Thymus (tissue), 11 donors: ENCODE measurements at regions not wholly inside any gene's neighbourhood (a gene's known extent, or its start where the extent isn't known, plus 50 kb on each side); places are given as distances from the start of the nearest gene placed in this dataset.

Experiments
- DNase-seq, 9 donors: peaks; one replicate each; pipeline ENCODE4 v3.0.0-alpha.2; 2013; ENCODE audit warnings: low spot score in 9 of 9, low read depth in 6 of 9, missing footprints in 1 of 9
- H3K27ac ChIP-seq, 2 donors: one replicate each; pipeline ENCODE4 v1.5.1; 2013; ENCODE audit warnings: control low read depth in 1 of 2, low read depth in 1 of 2, low read length in 1 of 2, mild to moderate bottlenecking in 1 of 2, moderate library complexity in 1 of 2
- H3K27me3 ChIP-seq, 2 donors: one replicate each; pipeline ENCODE4 v1.5.1; 2013; ENCODE audit warnings: low read length in 1 of 2; ENCODE audit not compliant: control insufficient read depth in 2 of 2, insufficient read depth in 1 of 2
- H3K36me3 ChIP-seq, 2 donors: one replicate each; pipeline ENCODE4 v1.5.1; 2013; ENCODE audit warnings: low read length in 1 of 2, mild to moderate bottlenecking in 1 of 2, moderate library complexity in 1 of 2; ENCODE audit not compliant: control insufficient read depth in 2 of 2, insufficient read depth in 2 of 2
- H3K4me1 ChIP-seq, 2 donors: one replicate each; pipeline ENCODE4 v1.5.1; 2013; ENCODE audit warnings: low read length in 2 of 2; ENCODE audit not compliant: control insufficient read depth in 2 of 2, insufficient read depth in 2 of 2
- H3K4me3 ChIP-seq, 2 donors: one replicate each; pipeline ENCODE4 v1.5.1; 2013; ENCODE audit warnings: low read length in 2 of 2, control low read depth in 1 of 2, mild to moderate bottlenecking in 1 of 2
- H3K9me3 ChIP-seq, 2 donors: one replicate each; pipeline ENCODE4 v1.5.1; 2013; ENCODE audit warnings: low read length in 1 of 2, mild to moderate bottlenecking in 1 of 2; ENCODE audit not compliant: control insufficient read depth in 2 of 2, insufficient read depth in 1 of 2
- WGBS: extraction: QIAGEN DNeasy Blood & Tissue Kit; methylation state at CpG from one replicate; pipeline ENCODE4 v1.1.7; 2013; 5-methylcytosine and 5-hydroxymethylcytosine counted together
- donor health status: healthy.

DNA sequence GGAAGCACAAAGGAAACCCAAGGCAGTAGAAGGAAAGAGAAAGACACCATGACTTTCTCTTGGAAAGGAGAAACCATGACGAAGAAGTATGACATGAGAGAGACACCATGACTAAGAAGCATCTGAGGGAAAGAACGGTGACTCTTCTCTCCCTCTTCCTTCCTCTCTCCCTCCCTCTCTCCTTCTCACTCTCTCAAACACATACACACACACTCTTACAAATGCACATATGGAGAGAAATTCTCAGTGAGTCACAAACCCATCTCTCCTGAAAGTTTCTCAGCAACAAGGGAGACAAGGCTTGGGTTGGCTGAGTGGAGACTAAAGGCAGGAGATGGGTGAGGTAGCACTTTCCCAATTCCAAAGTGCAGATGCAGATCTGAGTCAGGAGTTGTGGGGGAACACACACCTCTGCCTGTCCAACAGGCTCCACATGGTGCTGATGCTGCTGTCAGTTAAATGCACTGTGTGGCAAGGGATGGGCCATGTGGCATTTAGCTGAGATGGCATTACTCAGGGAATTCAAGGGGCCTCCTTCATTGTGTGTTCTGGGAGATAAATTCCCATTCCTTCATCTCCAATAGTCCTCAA, 336.7 kb upstream of the C16orf82 start:
- no peak overlapping the region for H3K4me3 ChIP-seq
- no peaks in the 10 kb centered on the region for H3K9me3 ChIP-seq
- 80% methylated on average over 2 of the region's 2 CpGs for WGBS
- H3K36me3 ChIP-seq: no peaks in the 10 kb centered on the region
- H3K4me1 ChIP-seq: no peaks in the 10 kb centered on the region
- H3K27ac ChIP-seq: no peak overlapping the region
- H3K27me3 ChIP-seq: no peaks in the 10 kb centered on the region
- no peak for DNase-seq

DNA sequence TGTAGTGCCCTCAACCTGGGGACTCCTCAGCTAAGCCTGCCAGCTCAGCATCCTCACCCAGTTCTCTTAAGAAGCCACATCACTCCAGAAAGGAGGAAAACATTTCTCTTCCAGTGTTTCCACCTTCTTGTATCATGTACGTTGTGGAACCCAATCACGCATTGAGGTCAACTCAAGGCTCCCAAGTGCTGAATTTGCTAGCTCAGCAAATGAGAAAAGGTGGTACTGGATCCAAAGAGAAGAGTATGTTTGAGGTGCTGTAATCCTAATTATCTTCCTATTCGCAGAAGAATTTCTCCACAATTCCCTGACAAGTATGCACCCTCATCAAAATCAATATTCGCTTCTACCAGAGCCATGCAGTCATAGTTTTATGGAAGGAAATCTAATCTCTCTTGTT, 335.0 kb upstream of the C16orf82 start:
- WGBS: 96% methylated on average over 4 of the region's 4 CpGs
- H3K36me3 ChIP-seq: no peaks in the 10 kb centered on the region
- H3K9me3 ChIP-seq: no peaks in the 10 kb centered on the region
- DNase-seq: no peak
- no peak overlapping the region for H3K27ac ChIP-seq
- H3K4me1 ChIP-seq: no peaks in the 10 kb centered on the region
- no peaks in the 10 kb centered on the region for H3K27me3 ChIP-seq
- H3K4me3 ChIP-seq: no peak overlapping the region

DNA sequence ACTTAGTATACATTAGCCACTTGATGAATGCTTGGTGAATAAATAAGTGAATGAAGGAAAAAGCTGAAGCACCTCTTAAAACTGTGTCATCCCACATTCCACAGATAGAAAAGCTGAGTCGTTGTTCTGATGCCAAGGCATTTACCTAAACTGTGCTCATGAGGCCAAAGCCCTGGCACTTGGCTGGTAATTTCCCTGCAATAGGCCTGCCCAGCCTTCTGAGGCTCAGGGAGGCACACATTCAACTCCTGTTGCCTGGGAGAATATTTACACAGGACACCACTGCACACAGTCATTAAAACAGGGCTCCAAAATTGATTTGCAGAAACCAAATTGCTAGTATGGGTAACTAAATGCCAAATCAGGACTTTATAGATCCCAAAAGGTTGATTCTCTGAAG, 333.0 kb upstream of the C16orf82 start:
- no peak overlapping the region for H3K27ac ChIP-seq
- H3K4me1 ChIP-seq: no peaks in the 10 kb centered on the region
- no peak overlapping the region for H3K4me3 ChIP-seq
- WGBS: 84% methylated on average over 1 of the region's 1 CpG
- no peak for DNase-seq
- no peaks in the 10 kb centered on the region for H3K9me3 ChIP-seq
- no peaks in the 10 kb centered on the region for H3K36me3 ChIP-seq
- no peaks in the 10 kb centered on the region for H3K27me3 ChIP-seq

DNA sequence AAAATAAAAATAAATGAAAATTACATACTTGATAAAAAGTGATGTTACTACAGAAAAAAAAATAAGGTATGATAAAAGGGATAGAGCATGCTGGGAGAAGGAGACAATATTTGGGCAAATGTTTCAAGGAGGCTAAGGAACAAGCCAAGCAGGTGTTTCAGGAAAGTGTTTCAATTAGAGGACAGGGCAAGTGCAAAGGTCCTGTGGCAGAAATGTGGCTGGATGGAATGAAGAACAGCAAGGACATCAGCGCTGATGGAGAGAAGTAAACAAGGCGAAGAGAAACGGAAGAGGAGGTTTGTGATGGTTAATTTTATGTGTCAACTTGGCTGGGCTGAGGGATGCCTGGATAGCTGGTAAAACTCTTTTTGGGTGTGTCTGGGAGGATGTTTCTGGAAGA, 331.2 kb upstream of the C16orf82 start:
- Histone ChIP-seq H3K36me3 (no peaks in the 10 kb centered on the region), H3K4me1 (no peaks in the 10 kb centered on the region), H3K27ac (no peak overlapping the region), H3K4me3 (no peak overlapping the region), H3K9me3 (no peaks in the 10 kb centered on the region), H3K27me3 (no peaks in the 10 kb centered on the region)
- no peak for DNase-seq
- 97% methylated on average over 3 of the region's 3 CpGs for WGBS

DNA sequence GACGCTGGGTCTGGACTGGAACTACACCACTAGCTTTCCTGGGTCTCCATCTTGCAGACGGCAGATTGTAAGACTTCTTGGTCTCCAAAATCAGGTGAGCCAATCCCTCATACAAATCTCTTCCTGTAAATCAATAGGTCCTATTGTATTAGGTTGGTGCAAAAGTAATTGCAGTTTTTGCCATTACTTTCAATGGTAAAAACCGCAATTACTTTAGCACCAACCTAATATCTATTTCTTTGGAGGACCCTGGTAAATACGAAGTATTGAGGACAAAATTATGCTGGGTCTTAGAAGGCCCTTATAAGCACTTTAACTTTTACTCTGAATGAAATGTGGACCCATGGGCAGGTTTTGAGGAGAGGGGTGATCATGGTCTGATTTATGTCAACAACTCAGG, 330.6 kb upstream of the C16orf82 start:
- Histone ChIP-seq H3K4me1 (no peaks in the 10 kb centered on the region), H3K27me3 (no peaks in the 10 kb centered on the region), H3K36me3 (no peaks in the 10 kb centered on the region), H3K4me3 (no peak overlapping the region), H3K9me3 (no peaks in the 10 kb centered on the region), H3K27ac (no peak overlapping the region)
- no peak for DNase-seq
- WGBS: 92% methylated on average over 4 of the region's 4 CpGs

DNA sequence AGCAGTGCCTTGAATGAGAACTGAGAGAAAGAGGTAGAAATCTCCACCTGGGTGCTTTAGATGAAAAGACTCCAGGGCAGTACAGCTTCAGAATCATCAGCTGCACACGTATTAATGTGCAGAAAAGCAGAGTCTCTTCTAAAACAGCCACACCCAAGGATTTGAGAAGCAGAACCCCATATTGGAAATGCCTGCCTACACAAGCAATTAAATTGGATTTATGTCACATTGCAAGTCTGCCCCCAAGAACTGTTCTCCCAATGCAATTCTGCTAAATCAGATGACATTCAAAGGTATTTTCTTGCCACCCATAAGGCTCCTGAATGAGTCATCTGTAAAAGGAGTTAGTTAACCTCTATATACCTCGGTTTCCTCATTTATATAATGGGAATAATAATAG, 326.0 kb upstream of the C16orf82 start:
- Histone ChIP-seq H3K27ac (no peak overlapping the region), H3K4me1 (no peaks in the 10 kb centered on the region), H3K4me3 (no peak overlapping the region), H3K36me3 (no peaks in the 10 kb centered on the region), H3K27me3 (no peaks in the 10 kb centered on the region), H3K9me3 (no peaks in the 10 kb centered on the region)
- no peak for DNase-seq
- 82% methylated on average over 2 of the region's 2 CpGs for WGBS

DNA sequence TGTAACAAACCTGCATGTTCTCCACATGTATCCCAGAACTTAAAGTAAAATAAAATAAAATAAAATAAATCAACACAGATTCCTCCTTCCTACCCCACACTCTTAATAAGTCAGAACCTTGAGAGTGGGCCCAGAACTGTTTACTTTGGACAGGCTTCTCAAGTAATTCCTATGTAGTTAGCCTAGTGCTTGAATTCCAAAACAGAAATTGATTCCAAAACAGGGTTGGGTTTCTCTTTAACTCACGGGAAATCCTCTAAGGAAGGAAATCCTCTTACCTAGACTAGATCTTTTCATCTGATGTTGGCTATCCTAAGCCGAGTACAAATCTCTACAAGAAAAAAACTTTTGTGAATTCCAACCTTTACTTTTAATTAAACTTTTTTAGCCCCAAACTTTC, 324.7 kb upstream of the C16orf82 start:
- H3K36me3 ChIP-seq: no peaks in the 10 kb centered on the region
- no peaks in the 10 kb centered on the region for H3K27me3 ChIP-seq
- DNase-seq: no peak
- no peaks in the 10 kb centered on the region for H3K4me1 ChIP-seq
- WGBS: 35% methylated on average over 2 of the region's 2 CpGs
- no peak overlapping the region for H3K27ac ChIP-seq
- no peak overlapping the region for H3K4me3 ChIP-seq
- no peaks in the 10 kb centered on the region for H3K9me3 ChIP-seq

DNA sequence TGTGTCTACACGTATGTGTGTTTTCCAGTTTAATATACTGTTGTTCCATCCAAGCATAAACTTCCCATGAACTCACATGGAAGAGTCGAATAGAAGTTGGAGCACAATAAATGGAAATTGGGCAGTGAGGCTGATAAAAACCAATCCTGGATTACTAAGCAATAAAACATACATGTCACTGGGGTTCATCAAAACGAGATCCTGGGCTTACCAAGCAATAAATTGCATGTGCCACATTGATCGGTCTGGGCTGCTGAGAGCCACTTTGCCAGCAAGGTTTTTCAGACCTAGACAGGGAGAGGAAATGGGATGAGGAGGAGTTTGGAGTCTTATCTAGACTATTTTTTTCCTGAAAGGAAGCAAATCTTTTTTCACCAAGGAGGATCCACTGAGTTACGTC, 322.3 kb upstream of the C16orf82 start:
- DNase-seq: no peak
- Histone ChIP-seq H3K36me3 (no peaks in the 10 kb centered on the region), H3K4me1 (no peaks in the 10 kb centered on the region), H3K27me3 (no peaks in the 10 kb centered on the region), H3K27ac (no peak overlapping the region), H3K4me3 (no peak overlapping the region), H3K9me3 (no peaks in the 10 kb centered on the region)
- WGBS: 53% methylated on average over 5 of the region's 5 CpGs

DNA sequence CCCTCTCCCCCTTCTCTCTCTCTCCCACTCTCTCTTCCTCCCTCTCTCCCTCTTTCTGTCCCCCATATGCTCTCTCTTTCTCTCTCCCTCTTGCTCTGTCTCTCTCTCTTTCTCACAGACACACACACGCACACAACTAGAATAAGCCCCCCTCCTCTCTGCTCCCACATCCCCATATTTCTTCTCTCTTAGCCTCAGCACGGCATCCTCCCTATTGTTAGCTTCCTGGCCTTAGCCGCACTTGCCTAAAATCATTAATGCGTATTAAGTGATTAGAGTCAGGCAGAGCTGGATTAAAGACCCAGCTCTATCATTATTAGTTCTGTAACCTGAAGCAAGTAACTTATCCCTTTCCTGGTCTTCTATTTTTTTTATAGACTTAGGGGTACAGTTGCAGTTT, 319.0 kb upstream of the C16orf82 start:
- no peak overlapping the region for H3K27ac ChIP-seq
- no peaks in the 10 kb centered on the region for H3K4me1 ChIP-seq
- 42% methylated on average over 4 of the region's 4 CpGs for WGBS
- H3K27me3 ChIP-seq: no peaks in the 10 kb centered on the region
- no peak overlapping the region for H3K4me3 ChIP-seq
- no peak for DNase-seq
- no peaks in the 10 kb centered on the region for H3K36me3 ChIP-seq
- no peaks in the 10 kb centered on the region for H3K9me3 ChIP-seq

DNA sequence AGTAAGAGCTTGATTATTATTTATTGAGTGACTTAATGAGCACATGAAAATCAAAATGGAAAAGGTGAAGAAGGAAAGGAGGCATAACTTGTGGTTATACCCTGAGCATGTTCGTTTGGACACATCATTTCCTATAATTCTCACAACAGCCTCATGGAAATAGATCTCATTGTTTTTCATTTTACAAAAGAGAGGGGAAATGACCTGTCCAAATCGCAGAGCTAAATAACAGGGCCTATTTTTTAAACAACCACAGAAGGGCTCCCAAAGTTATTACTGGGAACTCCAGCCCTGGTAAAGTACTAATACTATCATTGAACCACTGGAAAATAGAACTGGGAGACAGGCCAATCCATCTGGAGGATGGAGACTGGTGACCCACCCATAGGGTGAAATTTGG, 317.7 kb upstream of the C16orf82 start:
- WGBS: 29% methylated on average over 2 of the region's 2 CpGs

More for the DNA sequence above, 317.7 kb upstream of the C16orf82 start:
- no peaks in the 10 kb centered on the region for H3K36me3 ChIP-seq
- no peak overlapping the region for H3K27ac ChIP-seq
- no peaks in the 10 kb centered on the region for H3K9me3 ChIP-seq
- no peak overlapping the region for H3K4me3 ChIP-seq
- no peaks in the 10 kb centered on the region for H3K27me3 ChIP-seq
- no peak for DNase-seq
- no peaks in the 10 kb centered on the region for H3K4me1 ChIP-seq
